Vagina (tissue), 2 donors: ENCODE measurements at regions not wholly inside any gene's neighbourhood (a gene's known extent, or its start where the extent isn't known, plus 50 kb on each side); places are given as distances from the start of the nearest gene placed in this dataset.

Source experiments
- POLR2A ChIP-seq, 2 donors: fragments of 450-650 bp; IDR thresholded peaks; one replicate each; pipeline ENCODE4 v1.6.1; 2017; ENCODE audit warnings: antibody characterized with exemption in 2 of 2, mild to moderate bottlenecking in 2 of 2, moderate library complexity in 2 of 2
- TF ChIP-seq, protein P1 (sequence below), 3 experiments: fragments of 450-650 bp in 2 of 3; fragments of 200-600 bp in 1 of 3; sonication (generic) in 1 of 3; IDR thresholded peaks; one replicate each; pipeline ENCODE4 v1.5.1; 2017 to 2019; ENCODE audit warnings: antibody characterized with exemption in 3 of 3, mild to moderate bottlenecking in 2 of 3, moderate library complexity in 2 of 3

DNA sequence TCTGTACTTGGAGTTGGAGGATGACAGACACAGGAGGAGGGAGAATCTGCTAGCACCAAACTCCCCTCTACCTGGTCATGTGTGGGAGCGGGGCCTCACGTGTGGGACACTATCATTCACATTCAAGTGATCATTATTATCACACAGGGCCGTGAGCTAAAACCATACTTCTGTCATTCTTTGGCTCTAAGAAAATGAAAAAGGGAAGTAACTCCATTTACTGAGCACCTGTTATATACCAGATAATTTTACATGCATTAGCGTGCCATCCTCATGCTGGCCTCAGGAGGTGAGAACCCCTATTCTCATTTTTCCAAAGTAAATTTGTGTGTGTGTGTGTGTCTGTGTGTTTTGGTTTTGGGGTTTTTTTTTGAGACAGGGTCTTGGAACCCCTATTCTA lies 150.1 kb downstream of the GLI2 start:
- no peak for TF ChIP-seq POLR2A (IDR thresholded peaks at IDR 0.05)
- TF ChIP-seq, protein P1, sequence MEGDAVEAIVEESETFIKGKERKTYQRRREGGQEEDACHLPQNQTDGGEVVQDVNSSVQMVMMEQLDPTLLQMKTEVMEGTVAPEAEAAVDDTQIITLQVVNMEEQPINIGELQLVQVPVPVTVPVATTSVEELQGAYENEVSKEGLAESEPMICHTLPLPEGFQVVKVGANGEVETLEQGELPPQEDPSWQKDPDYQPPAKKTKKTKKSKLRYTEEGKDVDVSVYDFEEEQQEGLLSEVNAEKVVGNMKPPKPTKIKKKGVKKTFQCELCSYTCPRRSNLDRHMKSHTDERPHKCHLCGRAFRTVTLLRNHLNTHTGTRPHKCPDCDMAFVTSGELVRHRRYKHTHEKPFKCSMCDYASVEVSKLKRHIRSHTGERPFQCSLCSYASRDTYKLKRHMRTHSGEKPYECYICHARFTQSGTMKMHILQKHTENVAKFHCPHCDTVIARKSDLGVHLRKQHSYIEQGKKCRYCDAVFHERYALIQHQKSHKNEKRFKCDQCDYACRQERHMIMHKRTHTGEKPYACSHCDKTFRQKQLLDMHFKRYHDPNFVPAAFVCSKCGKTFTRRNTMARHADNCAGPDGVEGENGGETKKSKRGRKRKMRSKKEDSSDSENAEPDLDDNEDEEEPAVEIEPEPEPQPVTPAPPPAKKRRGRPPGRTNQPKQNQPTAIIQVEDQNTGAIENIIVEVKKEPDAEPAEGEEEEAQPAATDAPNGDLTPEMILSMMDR (IDR thresholded peaks at IDR 0.05), result no peak
